NCI-H146 treated with DMSO at 0.1 percent for 48 hours (cell line): ENCODE measurements at regions not wholly inside any gene's neighbourhood (a gene's known extent, or its start where the extent isn't known, plus 50 kb on each side); places are given as distances from the start of the nearest gene placed in this dataset.
"Not testable (repeated sequence)": the region's sequence is repeated elsewhere in the genome, so short reads cannot be mapped to it uniquely, and the experiment has no call there.

Experiments used
- DNase-seq: peaks from one replicate; lab custom pipeline; 2025; ENCODE audit not compliant: unreplicated experiment; lab: John Stamatoyannopoulos, UW

DNA sequence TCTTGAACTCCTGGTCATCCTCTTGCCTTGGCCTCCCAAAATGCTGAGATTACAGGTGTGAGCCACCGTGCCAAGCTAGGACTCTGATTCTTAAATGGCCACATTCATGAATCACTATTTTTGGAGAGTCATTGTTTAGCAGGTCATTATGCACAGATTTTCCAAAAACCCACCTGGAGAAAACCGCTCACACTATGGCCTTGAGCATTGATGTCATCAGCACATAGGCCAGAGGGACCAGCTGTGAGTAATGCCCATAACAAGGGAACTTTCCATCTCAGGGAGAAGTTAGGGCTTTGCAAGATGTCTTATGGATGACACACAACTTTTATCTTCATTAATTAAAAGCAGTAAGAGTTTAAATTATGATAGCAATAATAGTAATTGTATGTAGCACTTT lies 86.4 kb upstream of the KIF5B start:
- no peak for DNase-seq

DNA sequence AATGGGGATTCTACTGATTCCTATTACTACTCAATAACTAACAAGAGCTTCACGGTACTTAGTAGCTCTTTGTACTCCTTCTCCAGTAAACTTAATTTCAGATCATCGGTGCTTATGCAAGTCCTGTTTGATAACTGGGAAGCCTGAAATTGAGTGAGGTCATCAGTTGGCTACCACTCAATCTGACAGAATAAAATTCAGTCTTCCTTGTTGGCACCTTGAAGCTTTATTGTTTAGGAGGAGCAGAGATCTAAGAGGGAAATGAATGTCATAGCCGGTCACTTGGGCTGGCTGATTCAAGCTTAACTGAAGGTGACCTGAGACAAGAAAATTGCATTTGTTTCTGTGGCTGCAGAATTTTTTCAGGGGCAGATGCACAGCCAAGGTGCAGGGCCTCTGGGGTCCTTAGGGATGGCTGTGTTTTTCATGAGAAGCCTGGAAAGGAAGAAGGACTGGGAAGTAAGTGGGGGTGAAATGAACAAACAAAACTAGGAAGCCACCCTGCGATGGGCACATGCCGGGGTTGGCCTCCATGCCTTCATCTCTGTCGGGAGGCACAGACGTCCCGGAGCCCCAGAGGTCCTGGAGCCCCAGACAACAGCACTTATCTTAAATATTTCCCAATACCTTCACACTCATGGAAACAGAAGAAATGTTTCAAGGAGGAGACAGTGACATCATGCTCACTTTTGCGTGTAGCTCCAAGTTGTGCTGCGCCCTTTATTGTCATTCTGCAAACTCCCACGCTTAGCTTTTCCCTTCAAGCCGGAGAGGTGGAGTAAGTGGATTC lies 85.0 kb upstream of the KIF5B start:
- no peak for DNase-seq

DNA sequence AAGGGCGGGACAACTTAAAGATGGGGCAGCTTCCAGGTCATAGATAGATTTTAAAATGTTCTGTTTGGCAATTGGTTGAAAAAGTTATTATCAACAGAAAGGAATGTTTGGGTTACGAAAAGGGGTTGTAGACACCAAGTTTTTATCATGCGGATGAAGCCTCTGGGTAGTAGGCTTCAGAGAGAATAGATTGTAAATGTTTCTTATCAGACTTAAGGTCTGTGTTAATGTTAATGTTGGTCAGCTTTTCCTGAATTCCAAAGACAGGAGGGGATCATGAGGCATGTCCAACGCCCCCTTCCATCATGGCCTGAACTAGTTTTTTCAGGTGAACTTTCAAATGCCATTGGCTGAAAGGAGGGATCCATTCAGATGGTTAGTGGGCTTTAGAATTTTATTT lies 84.2 kb upstream of the KIF5B start:
- no peak for DNase-seq

DNA sequence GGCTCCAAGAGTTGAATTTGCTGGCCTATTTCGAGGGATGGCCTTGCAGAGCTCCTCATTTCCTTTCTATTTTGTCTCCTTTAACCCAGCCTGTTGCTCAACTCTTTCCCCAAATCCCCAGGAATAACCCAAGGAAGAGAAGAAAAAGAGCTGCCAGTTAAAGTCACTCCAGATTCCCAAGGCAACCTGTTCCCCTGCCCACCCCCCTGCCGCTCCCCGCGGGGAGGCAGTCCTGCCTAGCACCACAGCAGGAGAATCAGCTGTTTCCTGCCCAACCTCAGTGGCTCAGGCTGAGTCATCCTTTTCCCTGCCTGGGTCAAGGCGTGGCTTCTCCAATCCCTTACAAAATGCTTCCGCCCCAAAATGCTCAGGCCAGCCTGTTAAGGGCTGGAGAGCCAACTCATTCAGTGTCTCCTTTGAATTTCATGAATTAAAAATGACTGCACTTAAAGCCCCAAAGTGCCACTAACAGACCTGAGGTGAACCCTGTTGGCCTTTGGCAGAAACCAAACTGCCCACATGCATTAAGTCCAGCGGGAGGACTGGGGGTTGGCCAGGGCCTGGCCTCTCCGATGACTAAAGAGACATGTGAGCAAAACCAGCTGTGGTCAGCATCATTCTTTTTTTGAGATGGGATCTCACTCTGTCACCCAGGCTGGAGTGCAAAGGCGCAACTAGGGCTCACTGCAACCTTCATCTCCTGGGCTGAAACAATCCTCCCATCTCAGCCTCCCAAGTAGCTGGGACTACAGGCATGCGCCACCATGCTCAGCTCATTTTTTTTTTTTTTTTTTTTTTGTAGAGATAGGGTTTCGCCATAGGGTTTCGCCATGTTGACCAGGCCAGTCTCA lies 83.2 kb upstream of the KIF5B start:
- DNase-seq: peak; percentile 65

DNA sequence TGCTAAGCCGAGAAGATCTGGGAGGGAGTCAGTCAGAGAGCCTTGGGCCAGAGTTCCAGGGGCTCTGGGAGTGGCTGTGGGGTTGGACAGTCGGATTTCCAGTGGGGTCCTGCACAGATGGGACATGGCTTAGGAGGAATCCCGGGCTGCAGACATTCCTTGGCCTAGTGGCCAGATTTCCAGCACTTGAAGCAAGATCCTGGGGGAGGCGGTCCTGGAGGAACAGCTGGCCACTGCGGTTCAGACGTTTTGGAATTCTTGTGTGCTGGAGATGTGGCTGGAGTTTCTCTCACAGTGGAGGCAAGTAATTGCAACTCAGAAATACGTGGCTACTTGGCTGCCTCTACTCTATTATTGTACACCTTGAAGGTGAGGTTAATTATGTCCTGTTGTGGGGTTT lies 80.7 kb upstream of the KIF5B start:
- not testable (repeated sequence) for DNase-seq

DNA sequence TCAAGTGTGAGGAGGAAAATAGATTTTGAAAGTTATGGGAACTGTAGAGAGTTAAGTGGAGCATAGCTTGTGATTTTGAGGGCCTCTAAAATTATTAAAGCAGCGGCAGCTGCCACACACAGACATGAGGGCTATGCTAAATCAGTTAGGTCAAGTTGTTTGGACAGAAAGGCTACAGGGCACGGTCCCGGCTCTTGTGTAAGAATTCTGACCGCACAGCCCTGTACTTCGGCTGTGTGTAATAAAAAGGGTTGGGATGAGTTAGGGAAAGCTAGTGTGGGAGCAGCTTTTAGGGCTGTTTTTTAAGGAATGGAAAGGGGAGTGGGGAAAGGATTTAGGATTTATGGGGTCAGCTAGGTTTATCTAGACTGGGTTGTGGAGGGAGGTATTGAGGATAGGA lies 79.6 kb upstream of the KIF5B start:
- not testable (repeated sequence) for DNase-seq

DNA sequence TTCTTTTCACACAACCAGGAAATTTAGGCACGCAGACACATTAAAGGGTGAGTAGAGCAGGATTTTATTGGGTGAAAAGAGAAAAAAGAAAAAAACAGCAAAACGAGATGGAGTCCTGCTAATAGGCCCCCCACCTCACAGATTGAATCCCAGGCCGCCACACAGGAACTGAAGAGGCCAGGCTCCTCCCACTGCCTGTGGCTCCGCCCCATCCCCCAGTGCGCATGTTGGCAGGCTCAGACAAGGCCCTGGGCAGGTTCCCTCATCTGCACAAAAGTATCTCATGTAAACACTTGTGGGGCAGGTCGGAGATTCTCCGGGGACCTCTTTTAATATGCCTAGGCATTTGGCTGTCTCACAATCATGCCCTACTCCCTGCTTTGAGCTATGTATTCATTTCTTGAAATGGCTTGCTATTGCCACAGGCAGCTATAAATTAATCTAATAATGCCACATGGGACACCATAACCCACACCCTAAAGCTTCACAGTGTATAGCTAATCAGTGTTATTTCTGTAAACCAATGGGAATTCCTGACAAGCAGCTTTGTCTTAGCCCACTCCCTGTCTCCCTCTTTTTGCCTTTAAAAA lies 76.2 kb upstream of the KIF5B start:
- no peak for DNase-seq

DNA sequence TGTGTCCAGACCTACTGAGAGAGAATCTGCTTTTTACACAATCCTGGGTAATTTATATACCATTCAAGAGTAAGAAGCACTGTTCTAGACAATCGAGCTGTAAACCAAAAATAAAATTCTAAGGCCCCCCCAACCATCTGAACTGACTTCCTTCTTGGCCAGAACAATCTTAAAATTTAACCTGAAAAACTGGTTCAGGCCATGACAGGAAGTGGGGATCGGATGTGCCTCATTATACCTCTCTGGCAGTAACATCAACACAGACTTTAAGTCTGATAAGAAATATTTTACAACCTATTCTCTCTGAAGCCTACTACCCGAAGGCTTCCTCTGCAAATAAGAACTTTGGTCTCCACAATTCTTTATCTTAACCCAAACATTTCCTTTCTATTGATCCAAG lies 75.2 kb upstream of the KIF5B start:
- DNase-seq: no peak

DNA sequence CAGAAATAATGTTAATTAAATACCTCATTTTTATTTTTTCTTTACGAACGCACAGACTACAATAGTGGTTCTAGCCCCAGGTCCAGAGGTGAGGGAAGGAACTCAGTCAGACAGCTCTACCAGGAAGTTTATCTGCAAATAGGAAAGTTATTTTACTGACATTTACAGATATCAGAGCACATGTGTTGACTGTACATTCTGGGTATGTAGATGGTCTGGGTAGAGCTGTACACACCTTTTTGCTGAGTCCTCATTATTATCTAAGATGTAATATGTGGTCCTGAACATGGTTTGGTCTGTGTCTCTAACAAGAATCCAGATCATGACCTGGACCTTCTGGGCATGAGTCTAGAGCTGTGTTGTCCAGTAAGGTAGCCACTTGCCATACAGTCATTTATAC lies 74.6 kb upstream of the KIF5B start:
- DNase-seq: no peak

DNA sequence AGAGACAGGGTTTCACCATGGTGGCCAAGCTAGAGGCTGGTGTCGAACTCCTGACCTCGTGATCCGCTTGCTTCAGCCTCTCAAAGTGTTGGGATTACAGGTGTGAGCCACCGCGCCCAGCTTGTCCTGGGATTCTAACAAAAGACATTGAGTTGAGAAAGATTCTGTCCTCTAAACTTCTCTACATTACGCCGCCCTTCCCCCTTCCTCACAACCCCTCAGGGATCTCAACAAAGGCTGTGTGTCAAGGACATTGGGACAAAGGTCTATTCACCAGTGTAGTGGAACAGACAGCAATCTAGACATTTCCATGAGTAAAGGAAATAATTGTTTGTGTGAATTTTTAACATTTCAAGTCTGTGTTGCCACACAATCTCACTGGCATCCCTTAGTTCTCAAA lies 68.8 kb upstream of the KIF5B start:
- DNase-seq: no peak

DNA sequence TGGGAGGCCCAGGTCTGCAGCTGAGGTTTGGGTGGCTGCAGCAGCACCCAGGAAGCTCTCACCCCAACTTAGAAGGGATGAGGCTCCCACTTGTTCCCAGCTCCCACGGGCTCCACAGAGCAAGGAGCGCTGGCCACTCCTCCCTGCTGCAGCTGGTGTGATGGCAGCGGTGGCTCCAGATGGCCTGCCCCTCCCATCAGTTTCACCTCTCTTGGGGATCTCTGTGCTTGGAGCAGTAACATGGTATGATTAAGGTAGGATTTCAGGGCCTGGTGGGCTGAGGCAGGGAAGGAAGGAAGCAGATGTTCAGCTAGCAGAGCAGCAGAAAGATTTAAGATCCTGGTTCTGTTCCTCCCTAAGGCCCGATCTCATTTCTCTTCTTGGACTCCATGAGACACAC lies 66.8 kb upstream of the KIF5B start:
- no peak for DNase-seq

DNA sequence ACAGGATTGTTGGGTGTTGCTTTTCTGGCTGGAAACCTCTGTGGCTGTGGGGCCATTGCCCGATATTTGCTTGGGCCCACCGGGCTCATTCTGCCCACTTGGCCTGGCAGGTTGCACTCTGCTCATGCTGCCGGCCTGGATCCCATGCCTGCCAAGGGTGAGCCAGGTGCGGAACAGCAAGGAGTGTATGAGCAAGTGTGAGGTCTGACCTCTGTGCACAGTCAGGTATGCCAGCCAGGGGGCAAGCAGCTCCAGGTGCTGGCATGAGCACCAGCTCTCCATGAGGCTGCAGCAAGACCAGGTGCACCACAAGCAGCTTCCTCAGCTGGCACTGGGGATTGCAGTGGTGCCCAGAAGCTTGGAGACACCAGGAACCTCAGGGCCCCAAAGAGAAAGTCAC lies 65.4 kb upstream of the KIF5B start:
- DNase-seq: no peak

DNA sequence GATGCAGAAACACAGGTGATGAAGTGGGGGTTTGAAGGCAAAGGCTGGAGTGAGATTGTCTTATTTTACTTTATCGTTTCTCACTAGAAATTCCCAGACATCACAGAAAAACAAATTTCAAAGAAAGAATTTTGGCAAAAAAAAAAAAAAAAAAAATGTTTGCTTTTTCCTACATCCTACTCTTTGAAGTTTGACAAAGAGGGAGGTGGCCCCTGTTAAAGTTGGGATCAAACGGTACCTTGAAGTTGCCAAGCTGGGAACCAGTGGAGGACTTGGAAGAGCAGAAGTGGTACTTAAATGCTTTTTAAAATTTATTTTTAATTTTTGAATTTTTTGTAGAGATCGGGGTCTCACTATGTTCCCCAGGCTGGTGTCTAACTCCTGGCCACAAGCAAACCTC lies 63.9 kb upstream of the KIF5B start:
- no peak for DNase-seq

DNA sequence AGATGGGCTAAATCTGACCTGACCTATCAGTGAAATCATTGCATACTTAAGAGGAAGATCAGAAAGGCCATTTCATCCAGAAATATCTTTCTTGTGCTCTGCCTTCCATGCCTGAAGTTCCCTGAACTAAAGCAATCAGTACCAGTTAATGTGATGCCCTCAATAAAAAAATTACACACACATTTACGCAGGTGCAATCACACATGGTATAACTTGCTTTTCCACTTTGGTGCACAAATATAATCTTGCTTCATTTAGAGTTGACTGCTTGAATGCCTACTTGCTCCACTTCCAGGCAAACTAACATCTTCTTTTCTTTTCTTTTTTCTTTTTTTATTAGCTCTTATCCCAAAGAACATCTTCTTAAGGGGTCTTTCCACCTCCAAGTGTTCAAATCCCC lies 58.3 kb upstream of the KIF5B start:
- no peak for DNase-seq

DNA sequence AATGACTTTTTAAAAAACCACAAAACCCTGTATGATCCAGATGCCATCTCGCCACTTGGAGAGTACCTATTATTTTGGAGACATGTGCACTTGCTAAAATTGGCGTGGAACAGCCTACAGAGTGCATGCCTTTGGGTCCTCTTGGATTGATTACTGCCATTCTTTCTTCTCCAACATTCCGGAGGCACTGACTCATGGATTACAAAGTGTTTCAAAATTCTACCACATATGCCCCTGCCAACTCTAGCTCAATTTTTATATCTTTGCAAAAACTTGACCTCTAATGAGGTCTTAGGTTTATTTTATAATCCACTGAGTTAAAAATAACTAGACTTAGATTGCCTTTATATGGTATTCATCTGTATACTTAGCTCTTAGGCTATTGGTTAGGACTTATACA lies 55.8 kb upstream of the KIF5B start:
- DNase-seq: no peak

DNA sequence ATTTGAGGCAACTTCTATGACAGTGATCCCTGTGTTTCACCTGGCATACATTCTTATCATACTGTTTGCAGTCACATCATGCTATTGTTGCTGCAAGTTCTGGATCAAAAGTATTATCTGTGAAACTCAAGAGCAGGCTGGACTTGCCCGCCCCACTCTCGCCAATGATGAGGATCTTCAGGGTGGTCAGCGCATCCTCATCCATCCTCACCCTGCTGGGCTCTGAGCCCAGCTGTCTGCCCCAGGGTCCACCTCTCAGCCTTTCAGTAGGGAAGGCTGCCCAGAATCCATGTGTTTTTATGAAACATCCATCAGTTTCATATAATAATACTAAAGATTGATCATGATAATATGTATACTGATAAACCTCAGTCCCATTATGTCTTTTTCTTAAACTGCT lies 55.4 kb upstream of the KIF5B start:
- no peak for DNase-seq

DNA sequence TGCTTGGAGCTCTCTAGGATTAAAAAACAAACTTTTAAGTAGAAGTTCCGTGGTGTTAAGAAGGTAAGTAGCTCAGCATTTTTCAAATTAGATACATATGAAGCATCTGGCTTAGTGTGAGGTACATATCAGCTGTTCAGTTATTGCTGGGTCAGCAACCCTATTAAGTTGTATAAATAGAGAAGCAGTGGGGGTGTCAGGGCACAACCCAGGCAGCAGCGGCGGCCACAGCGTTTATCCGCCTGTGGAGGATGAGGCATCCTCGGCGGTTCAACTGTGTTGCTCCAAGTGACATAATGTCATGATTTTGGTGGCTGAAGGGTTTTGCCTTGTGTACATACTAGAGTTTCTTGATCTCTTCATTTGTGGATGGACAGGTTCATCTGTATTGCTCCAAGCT lies 54.6 kb upstream of the KIF5B start:
- no peak for DNase-seq

DNA sequence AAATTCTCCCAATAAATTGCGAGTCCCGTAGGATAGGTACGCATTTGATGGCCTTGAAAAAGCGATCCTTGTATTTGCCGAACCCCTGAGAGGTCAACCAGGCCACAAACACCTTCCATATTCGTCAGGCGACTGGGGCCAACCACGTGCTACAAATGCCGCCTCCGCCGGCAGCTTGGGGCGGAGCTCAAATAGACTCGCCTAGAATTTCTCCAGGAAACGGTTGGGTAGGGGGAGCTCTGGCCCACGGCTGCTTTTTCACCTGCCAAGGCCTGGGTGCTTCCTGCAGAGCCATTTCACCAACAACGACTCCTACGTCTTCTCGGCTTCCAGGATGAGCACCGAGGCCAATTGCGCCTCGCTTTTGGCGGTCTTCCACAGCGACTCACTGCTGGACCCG lies 53.4 kb upstream of the KIF5B start:
- DNase-seq: no peak
